Mesenchymal stem cell (in vitro differentiated cells and primary cell): ENCODE measurements at regions not wholly inside any gene's neighbourhood (a gene's known extent, or its start where the extent isn't known, plus 50 kb on each side); places are given as distances from the start of the nearest gene placed in this dataset.
A peak's percentile ranks its signal among the peaks of the same experiment; 100 is the strongest.

Experiments used
- DNase-seq: peaks from one replicate; pipeline ENCODE4 v3.0.0-alpha.2; 2013
- H2AFZ ChIP-seq: one replicate; pipeline ENCODE4 v1.6.1; 2013; ENCODE audit warnings: low read depth, mild to moderate bottlenecking, control low read depth, inconsistent platforms, low read length, moderate library complexity
- H2AK5ac ChIP-seq: 2 replicates; pipeline ENCODE4 v1.6.1; 2013; ENCODE audit warnings: low read length, moderate library complexity, mild to moderate bottlenecking, inconsistent platforms; ENCODE audit not compliant: severe bottlenecking
- H2BK120ac ChIP-seq: one replicate; pipeline ENCODE4 v1.6.1; 2013; ENCODE audit warnings: low read depth, mild to moderate bottlenecking, inconsistent platforms, low read length, moderate library complexity
- H2BK12ac ChIP-seq, 2 experiments: one replicate each; pipeline ENCODE4 v1.6.1; 2013; ENCODE audit warnings: inconsistent platforms in 2 of 2, low read length in 2 of 2, mild to moderate bottlenecking in 2 of 2, moderate library complexity in 2 of 2, control low read depth in 1 of 2
- H2BK15ac ChIP-seq: one replicate; pipeline ENCODE4 v1.6.1; 2013; ENCODE audit warnings: mild to moderate bottlenecking, low read depth, inconsistent platforms; ENCODE audit not compliant: poor library complexity, severe bottlenecking
- H2BK5ac ChIP-seq: 2 replicates; pipeline ENCODE4 v1.6.1; 2013; ENCODE audit warnings: low read depth, mild to moderate bottlenecking, low read length, control low read depth, inconsistent platforms; ENCODE audit not compliant: poor library complexity, severe bottlenecking
- H3K14ac ChIP-seq, 2 experiments: one replicate each; pipeline ENCODE4 v1.6.1; 2013; ENCODE audit warnings: inconsistent platforms in 2 of 2, low read length in 2 of 2, control low read depth in 1 of 2, mild to moderate bottlenecking in 1 of 2, moderate library complexity in 1 of 2
- H3K18ac ChIP-seq, 2 experiments: one replicate each; pipeline ENCODE4 v1.6.1; 2013; ENCODE audit warnings: inconsistent platforms in 2 of 2, low read length in 2 of 2, control low read depth in 1 of 2, low read depth in 1 of 2, mild to moderate bottlenecking in 1 of 2
- H3K23ac ChIP-seq, 2 experiments: one replicate each; pipeline ENCODE4 v1.6.1; 2013; ENCODE audit warnings: inconsistent platforms in 2 of 2, low read length in 2 of 2, mild to moderate bottlenecking in 2 of 2, moderate library complexity in 2 of 2, control low read depth in 1 of 2
- H3K27ac ChIP-seq: 2 replicates; pipeline ENCODE4 v1.5.1; 2013; ENCODE audit warnings: mild to moderate bottlenecking, moderate library complexity, low read length, control low read depth, inconsistent platforms; ENCODE audit not compliant: poor library complexity, severe bottlenecking
- H3K27me3 ChIP-seq, 2 experiments: 2 replicates each; pipeline versions ENCODE4 v1.6.1 to v1.7.0; 2013; ENCODE audit warnings: low read length in 2 of 2, mild to moderate bottlenecking in 2 of 2, moderate library complexity in 2 of 2, control low read depth in 1 of 2, inconsistent platforms in 1 of 2; ENCODE audit not compliant: control insufficient read depth in 1 of 2, insufficient read depth in 1 of 2
- H3K36me3 ChIP-seq, 2 experiments: 2 replicates each; pipeline versions ENCODE4 v1.6.1 to v1.7.0; 2013; ENCODE audit warnings: low read length in 2 of 2, control low read depth in 1 of 2, inconsistent platforms in 1 of 2, low read depth in 1 of 2, mild to moderate bottlenecking in 1 of 2; ENCODE audit not compliant: insufficient read depth in 2 of 2, control insufficient read depth in 1 of 2
- H3K4ac ChIP-seq, 2 experiments: one replicate each; pipeline ENCODE4 v1.6.1; 2013; ENCODE audit warnings: inconsistent platforms in 2 of 2, low read length in 2 of 2, mild to moderate bottlenecking in 2 of 2, moderate library complexity in 2 of 2, control low read depth in 1 of 2, low read depth in 1 of 2
- H3K4me1 ChIP-seq: 2 replicates; pipeline ENCODE4 v1.6.1; 2013; ENCODE audit warnings: low read depth, low read length, control low read depth; ENCODE audit not compliant: control insufficient read depth, insufficient read depth
- H3K4me2 ChIP-seq: 2 replicates; pipeline ENCODE4 v1.6.1; 2013; ENCODE audit warnings: low read length, mild to moderate bottlenecking, inconsistent platforms; ENCODE audit not compliant: poor library complexity, severe bottlenecking
- H3K4me3 ChIP-seq, 2 experiments: 2 replicates each; pipeline versions ENCODE4 v1.5.1 to v1.7.0; 2013; ENCODE audit warnings: low read length in 2 of 2, mild to moderate bottlenecking in 2 of 2, control low read depth in 1 of 2, low read depth in 1 of 2; ENCODE audit not compliant: insufficient read depth in 1 of 2
- H3K79me1 ChIP-seq: replicated peaks from 2 replicates; pipeline ENCODE4 v1.6.1; 2013; ENCODE audit warnings: mild to moderate bottlenecking, control low read depth, low read length, inconsistent platforms; ENCODE audit not compliant: poor library complexity, severe bottlenecking
- H3K9ac ChIP-seq: 2 replicates; pipeline ENCODE4 v1.7.0; 2013; ENCODE audit warnings: mild to moderate bottlenecking, low read length, moderate library complexity
- H3K9me3 ChIP-seq: 2 replicates; pipeline ENCODE4 v1.7.0; 2013; ENCODE audit warnings: mild to moderate bottlenecking, low read length; ENCODE audit not compliant: control insufficient read depth
- H4K8ac ChIP-seq: one replicate; pipeline ENCODE4 v1.6.1; 2013; ENCODE audit warnings: inconsistent platforms, mild to moderate bottlenecking, low read length, moderate library complexity
- H4K91ac ChIP-seq: one replicate; pipeline ENCODE4 v1.6.1; 2013; ENCODE audit warnings: mild to moderate bottlenecking, low read length, inconsistent platforms
- WGBS: methylation state at CpG from one replicate; pipeline ENCODE4 v1.1.7; 2013; ENCODE audit warnings: mixed read lengths; 5-methylcytosine and 5-hydroxymethylcytosine counted together

DNA sequence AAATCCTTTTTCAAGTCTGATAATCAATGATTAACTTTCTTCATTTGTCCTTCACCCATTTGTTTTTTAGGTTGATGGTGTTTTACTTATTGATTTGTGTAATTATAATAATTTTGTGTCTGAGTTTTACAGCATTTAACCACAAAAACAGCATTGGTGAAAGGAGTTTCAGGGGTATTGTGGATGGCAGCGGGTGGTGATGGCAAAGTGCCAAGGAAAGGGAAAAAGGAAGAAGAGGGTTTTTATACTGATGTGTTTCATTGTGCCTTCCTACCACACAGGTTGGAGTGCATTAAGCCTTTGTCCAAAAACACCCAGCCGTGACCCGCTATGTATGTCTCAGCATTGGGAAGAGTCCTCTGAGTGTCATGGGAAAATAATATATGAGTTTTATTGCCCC lies 150.3 kb downstream of the DAD1 start:
- H3K79me1 ChIP-seq: no peaks in the 10 kb centered on the region
- no peak overlapping the region for H2AFZ ChIP-seq
- H2BK5ac ChIP-seq: no peak overlapping the region
- H3K23ac ChIP-seq: no peak overlapping the region
- H2BK12ac ChIP-seq: no peak overlapping the region
- H3K9me3 ChIP-seq: no peaks in the 10 kb centered on the region
- no peak overlapping the region for H3K9ac ChIP-seq
- H3K27ac ChIP-seq: no peak overlapping the region
- H2AK5ac ChIP-seq: no peak overlapping the region
- H3K4me3 ChIP-seq: no peak overlapping the region
- H3K4ac ChIP-seq: no peak overlapping the region
- H2BK120ac ChIP-seq: no peak overlapping the region
- DNase-seq: no peak
- no peak overlapping the region for H3K14ac ChIP-seq
- 100% methylated on average over 2 of the region's 3 CpGs for WGBS
- H2BK15ac ChIP-seq: no peak overlapping the region
- no peak overlapping the region for H4K8ac ChIP-seq
- H3K4me1 ChIP-seq: no peaks in the 10 kb centered on the region
- H3K18ac ChIP-seq: no peak overlapping the region
- no peak overlapping the region for H4K91ac ChIP-seq
- peaks cover 0 to 13% of the 10 kb centered on the region in 2 experiments for H3K27me3 ChIP-seq
- no peaks in the 10 kb centered on the region for H3K36me3 ChIP-seq
- no peak overlapping the region for H3K4me2 ChIP-seq

DNA sequence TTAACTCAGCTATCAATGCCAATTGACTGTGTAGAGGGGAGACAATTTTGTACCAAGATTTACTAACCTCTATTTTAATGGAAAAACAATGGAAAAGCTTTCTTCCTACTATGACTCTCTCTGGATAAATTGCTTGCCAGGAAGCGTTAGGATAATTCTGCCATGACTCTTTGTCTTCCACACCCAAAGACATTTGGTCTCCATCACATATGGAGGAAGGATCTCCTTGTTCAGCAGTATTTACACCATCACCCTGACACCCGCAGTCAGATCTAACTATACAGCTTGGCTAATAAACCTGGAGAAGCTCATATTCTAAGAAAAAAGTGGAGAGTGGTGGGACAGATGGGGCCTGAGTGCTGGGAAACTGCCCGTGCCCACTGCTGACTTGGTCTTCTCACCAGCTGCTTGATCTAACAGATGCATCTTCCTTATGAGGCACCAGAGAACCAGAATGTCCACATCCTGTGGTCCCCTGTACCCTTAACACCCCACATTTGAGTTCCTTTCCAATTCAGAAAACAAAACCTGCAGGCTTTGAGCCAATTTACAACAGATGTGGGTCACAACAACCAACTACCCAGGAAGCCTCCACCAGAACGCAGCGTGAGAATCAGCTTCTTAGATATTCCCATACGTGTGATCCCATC lies 154.0 kb downstream of the DAD1 start:
- no peak overlapping the region for H2AFZ ChIP-seq
- H3K36me3 ChIP-seq: no peaks in the 10 kb centered on the region
- H3K79me1 ChIP-seq: no peaks in the 10 kb centered on the region
- no peak overlapping the region for H2BK12ac ChIP-seq
- no peak overlapping the region for H4K91ac ChIP-seq
- H3K23ac ChIP-seq: no peak overlapping the region
- H3K4me1 ChIP-seq: peaks cover 3% of the 10 kb centered on the region
- no peak overlapping the region for H3K4ac ChIP-seq
- H3K14ac ChIP-seq: no peak overlapping the region
- no peak overlapping the region for H3K9ac ChIP-seq
- no peak overlapping the region for H3K27ac ChIP-seq
- no peak overlapping the region for H4K8ac ChIP-seq
- no peak overlapping the region for H3K4me3 ChIP-seq
- no peak overlapping the region for H3K18ac ChIP-seq
- H2BK5ac ChIP-seq: no peak overlapping the region
- WGBS: 85% methylated on average over 4 of the region's 6 CpGs
- DNase-seq: no peak
- no peak overlapping the region for H2BK15ac ChIP-seq
- no peak overlapping the region for H3K4me2 ChIP-seq
- H2AK5ac ChIP-seq: no peak overlapping the region
- H3K27me3 ChIP-seq: peaks cover 0 to 14% of the 10 kb centered on the region in 2 experiments
- no peak overlapping the region for H2BK120ac ChIP-seq
- no peaks in the 10 kb centered on the region for H3K9me3 ChIP-seq

DNA sequence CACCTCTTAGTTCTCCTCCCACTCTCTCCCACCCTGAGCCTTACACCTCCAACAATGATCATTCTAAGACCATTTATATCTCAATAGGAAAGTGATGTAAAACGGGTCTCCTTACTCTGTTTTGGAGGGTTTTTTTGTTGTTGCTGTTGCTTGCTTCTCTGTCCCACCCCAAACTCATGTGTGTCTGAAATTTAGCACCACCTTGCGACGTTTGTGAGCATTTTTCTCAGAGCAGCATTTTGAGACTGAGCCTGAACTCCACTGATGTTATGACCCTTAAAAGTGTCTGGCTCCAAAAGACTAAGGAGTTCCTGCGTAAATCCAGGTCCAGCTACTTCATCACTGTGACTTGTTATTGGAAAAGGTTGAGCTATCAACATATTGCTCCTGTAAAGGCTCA lies 155.0 kb downstream of the DAD1 start:
- Histone ChIP-seq H2AFZ (no peak overlapping the region), H3K9ac (no peak overlapping the region), H2BK15ac (no peak overlapping the region), H3K23ac (no peak overlapping the region), H3K4me3 (no peak overlapping the region), H3K36me3 (no peaks in the 10 kb centered on the region), H2BK12ac (peak overlapping the region; percentile 29 to 30), H3K27ac (no peak overlapping the region), H3K18ac (no peak overlapping the region), H4K8ac (peak overlapping the region; percentile 31), H3K4me1 (peaks cover 3% of the 10 kb centered on the region), H3K14ac (no peak overlapping the region), H3K79me1 (no peaks in the 10 kb centered on the region), H4K91ac (no peak overlapping the region), H3K27me3 (peaks cover 0 to 20% of the 10 kb centered on the region in 2 experiments), H3K9me3 (no peaks in the 10 kb centered on the region), H2BK5ac (no peak overlapping the region), H2BK120ac (no peak overlapping the region), H2AK5ac (no peak overlapping the region), H3K4ac (no peak overlapping the region), H3K4me2 (no peak overlapping the region)
- DNase-seq: no peak
- 75% methylated on average over 3 of the region's 4 CpGs for WGBS

DNA sequence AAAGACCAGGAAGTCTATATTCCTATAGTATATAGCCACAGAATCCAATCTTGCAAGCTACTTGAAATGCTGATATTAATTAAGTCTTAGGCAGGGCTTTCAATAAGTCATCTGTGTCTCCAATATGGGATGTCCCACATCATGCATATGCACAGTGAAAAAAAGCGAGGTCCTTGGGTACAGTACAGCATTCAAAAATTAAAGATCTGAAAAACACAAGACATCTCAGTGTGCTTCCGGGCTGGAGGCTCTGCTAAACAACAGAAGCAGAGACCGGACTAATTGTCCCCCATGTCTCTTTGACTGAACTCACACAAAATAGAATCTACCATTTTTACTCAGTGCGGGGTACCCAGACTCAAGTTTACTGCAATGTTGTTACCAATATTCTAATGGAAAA lies 156.0 kb downstream of the DAD1 start:
- no peak overlapping the region for H3K18ac ChIP-seq
- H2BK15ac ChIP-seq: no peak overlapping the region
- peaks cover 0 to 20% of the 10 kb centered on the region in 2 experiments for H3K27me3 ChIP-seq
- no peak overlapping the region for H3K14ac ChIP-seq
- peaks cover 3% of the 10 kb centered on the region for H3K4me1 ChIP-seq
- no peak overlapping the region for H2AK5ac ChIP-seq
- H3K4me2 ChIP-seq: no peak overlapping the region
- H3K79me1 ChIP-seq: no peaks in the 10 kb centered on the region
- WGBS: 88% methylated on average over 3 of the region's 4 CpGs
- H3K27ac ChIP-seq: peak overlapping the region; percentile 56
- H2BK12ac ChIP-seq: no peak overlapping the region
- no peak overlapping the region for H3K4ac ChIP-seq
- no peak overlapping the region for H4K8ac ChIP-seq
- no peak overlapping the region for H2BK120ac ChIP-seq
- H2AFZ ChIP-seq: no peak overlapping the region
- no peak overlapping the region for H3K4me3 ChIP-seq
- DNase-seq: no peak
- no peak overlapping the region for H2BK5ac ChIP-seq
- H3K9me3 ChIP-seq: no peaks in the 10 kb centered on the region
- H3K23ac ChIP-seq: no peak overlapping the region
- H3K9ac ChIP-seq: no peak overlapping the region
- H4K91ac ChIP-seq: no peak overlapping the region
- H3K36me3 ChIP-seq: no peaks in the 10 kb centered on the region
